Small intestine (tissue), 7 donors: ENCODE measurements at regions not wholly inside any gene's neighbourhood (a gene's known extent, or its start where the extent isn't known, plus 50 kb on each side); places are given as distances from the start of the nearest gene placed in this dataset.

Experiments
- DNase-seq, 2 donors: peaks; one replicate each; pipeline versions ENCODE4 v3.0.0 to v3.0.0-alpha.2; 2013
- FAIRE-seq: peaks from 2 replicates; lab custom pipeline; 2012; peaks lifted over from hg19 to GRCh38; lab: Jason Lieb, UNC
- H3K27ac ChIP-seq, 3 donors: one replicate each; pipeline ENCODE4 v1.5.1; 2013; ENCODE audit warnings: low read length in 2 of 3, mild to moderate bottlenecking in 2 of 3, control low read depth in 1 of 3, inconsistent platforms in 1 of 3, low read depth in 1 of 3, moderate library complexity in 1 of 3
- H3K27me3 ChIP-seq, 3 donors: one replicate each; pipeline ENCODE4 v1.6.1; 2013; ENCODE audit warnings: low read length in 3 of 3, inconsistent platforms in 1 of 3; ENCODE audit not compliant: control insufficient read depth in 3 of 3, insufficient read depth in 3 of 3
- H3K36me3 ChIP-seq, 3 donors: one replicate each; pipeline ENCODE4 v1.6.1; 2013; ENCODE audit warnings: low read length in 3 of 3, inconsistent platforms in 1 of 3, low read depth in 1 of 3, mild to moderate bottlenecking in 1 of 3, moderate library complexity in 1 of 3; ENCODE audit not compliant: control insufficient read depth in 3 of 3, insufficient read depth in 2 of 3
- H3K4me1 ChIP-seq, 3 donors: one replicate each; pipeline ENCODE4 v1.6.1; 2013; ENCODE audit warnings: low read length in 2 of 3, inconsistent platforms in 1 of 3, low read depth in 1 of 3, mild to moderate bottlenecking in 1 of 3, moderate library complexity in 1 of 3; ENCODE audit not compliant: control insufficient read depth in 3 of 3, insufficient read depth in 2 of 3
- H3K4me3 ChIP-seq, 3 donors: one replicate each; pipeline ENCODE4 v1.5.1; 2013; ENCODE audit warnings: low read length in 3 of 3, control low read depth in 1 of 3, inconsistent platforms in 1 of 3, low read depth in 1 of 3, mild to moderate bottlenecking in 1 of 3, moderate library complexity in 1 of 3
- H3K9me3 ChIP-seq, 2 donors: one replicate each; pipeline ENCODE4 v1.6.1; 2013; ENCODE audit warnings: low read depth in 1 of 2, low read length in 1 of 2; ENCODE audit not compliant: control insufficient read depth in 2 of 2, insufficient read depth in 1 of 2
- WGBS, 3 donors: extraction: QIAGEN DNeasy Blood & Tissue Kit; methylation state at CpG; one replicate each; pipeline ENCODE4 v1.1.7; 2013; 5-methylcytosine and 5-hydroxymethylcytosine counted together
- donor health status: healthy with polysubstance abuse.
- donor health status: control.
- donor health status: control.
- donor health status: Bipolar disorder and iron deficiency.
- donor health status: healthy.

- WGBS, 3 donors, result 76 to 88% (median 82%) methylated on average over 9 of the region's 9 CpGs
- no peak for FAIRE-seq
- H3K9me3 ChIP-seq, result no peaks in the 10 kb centered on the region
- no peak for DNase-seq
- no peaks in the 10 kb centered on the region for H3K36me3 ChIP-seq
- H3K27ac ChIP-seq, result no peak overlapping the region
- no peak overlapping the region for H3K4me3 ChIP-seq
- H3K27me3 ChIP-seq, result no peaks in the 10 kb centered on the region
- H3K4me1 ChIP-seq, result no peaks in the 10 kb centered on the region
These were observed 223.7 kb downstream of the MTERF1 start for GRCh38 chr7:91656541-91657482.

GRCh38 chr7:91657483-91658071 is 222.9 kb downstream of the MTERF1 start:
- no peak for DNase-seq
- Histone ChIP-seq H3K27me3 (no peaks in the 10 kb centered on the region), H3K36me3 (no peaks in the 10 kb centered on the region), H3K4me1 (no peaks in the 10 kb centered on the region), H3K27ac (no peak overlapping the region), H3K9me3 (no peaks in the 10 kb centered on the region), H3K4me3 (no peak overlapping the region)
- FAIRE-seq, result no peak
- 61 to 70% (median 67%) methylated on average over 3 of the region's 3 CpGs for WGBS, 3 donors

- WGBS, 3 donors, result 83 to 87% (median 84%) methylated on average over 5 of the region's 5 CpGs
- FAIRE-seq, result no peak
These were observed 221.4 kb downstream of the MTERF1 start for GRCh38 chr7:91659096-91659495.

DNA sequence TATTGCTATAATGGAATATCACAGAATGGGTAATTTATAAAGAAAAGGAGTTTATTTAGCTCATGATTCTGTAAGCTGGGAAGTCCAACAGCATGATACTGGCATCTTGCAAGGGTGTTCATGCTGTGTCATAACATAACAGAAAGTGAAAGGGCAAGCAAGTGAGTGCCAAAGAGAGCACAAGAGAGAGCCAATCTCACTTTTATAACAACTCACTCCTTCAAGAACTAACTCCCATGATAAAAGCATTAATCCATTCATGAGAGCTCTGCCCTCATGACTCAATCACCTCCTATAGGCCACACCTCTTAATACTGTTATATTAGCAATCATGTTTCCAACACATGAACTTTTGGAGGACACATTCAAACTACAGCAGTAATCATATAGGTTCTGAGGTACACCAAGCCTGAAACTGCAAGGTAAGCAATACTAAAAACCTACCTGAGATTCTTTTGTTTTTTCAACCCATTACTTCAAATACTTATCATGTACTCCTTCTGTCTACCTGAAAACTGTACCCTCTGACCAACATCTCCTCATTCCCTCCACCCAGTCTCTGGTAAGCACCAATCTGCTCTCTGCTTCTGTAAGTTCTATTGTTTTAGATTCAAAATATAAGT is 219.7 kb downstream of the MTERF1 start:
- DNase-seq (no peak), FAIRE-seq (no peak)
- no peaks in the 10 kb centered on the region for H3K27me3 ChIP-seq
- no peak overlapping the region for H3K27ac ChIP-seq
- no peak overlapping the region for H3K4me3 ChIP-seq
- H3K4me1 ChIP-seq, result no peaks in the 10 kb centered on the region
- H3K36me3 ChIP-seq, result no peaks in the 10 kb centered on the region
- H3K9me3 ChIP-seq, result no peaks in the 10 kb centered on the region

More at GRCh38 chr7:91659096-91659495, 221.4 kb downstream of the MTERF1 start:
- no peak overlapping the region for H3K27ac ChIP-seq
- no peaks in the 10 kb centered on the region for H3K36me3 ChIP-seq
- DNase-seq, result no peak
- no peaks in the 10 kb centered on the region for H3K27me3 ChIP-seq
- H3K9me3 ChIP-seq, result no peaks in the 10 kb centered on the region
- no peak overlapping the region for H3K4me3 ChIP-seq
- no peaks in the 10 kb centered on the region for H3K4me1 ChIP-seq

GRCh38 chr7:91661727-91662126 is 218.8 kb downstream of the MTERF1 start:
- no peak overlapping the region for H3K27ac ChIP-seq
- no peaks in the 10 kb centered on the region for H3K4me1 ChIP-seq
- no peaks in the 10 kb centered on the region for H3K36me3 ChIP-seq
- FAIRE-seq (no peak), DNase-seq (no peak)
- no peaks in the 10 kb centered on the region for H3K27me3 ChIP-seq
- 84 to 93% (median 90%) methylated on average over 4 of the region's 4 CpGs for WGBS, 3 donors
- no peak overlapping the region for H3K4me3 ChIP-seq
- no peaks in the 10 kb centered on the region for H3K9me3 ChIP-seq

- Histone ChIP-seq H3K4me3 (no peak overlapping the region), H3K27me3 (no peaks in the 10 kb centered on the region), H3K9me3 (no peaks in the 10 kb centered on the region), H3K27ac (no peak overlapping the region), H3K36me3 (no peaks in the 10 kb centered on the region), H3K4me1 (no peaks in the 10 kb centered on the region)
- DNase-seq (peak; percentile 1 to 22), FAIRE-seq (no peak)
These were observed 212.3 kb downstream of the MTERF1 start for GRCh38 chr7:91668217-91668616.

DNA sequence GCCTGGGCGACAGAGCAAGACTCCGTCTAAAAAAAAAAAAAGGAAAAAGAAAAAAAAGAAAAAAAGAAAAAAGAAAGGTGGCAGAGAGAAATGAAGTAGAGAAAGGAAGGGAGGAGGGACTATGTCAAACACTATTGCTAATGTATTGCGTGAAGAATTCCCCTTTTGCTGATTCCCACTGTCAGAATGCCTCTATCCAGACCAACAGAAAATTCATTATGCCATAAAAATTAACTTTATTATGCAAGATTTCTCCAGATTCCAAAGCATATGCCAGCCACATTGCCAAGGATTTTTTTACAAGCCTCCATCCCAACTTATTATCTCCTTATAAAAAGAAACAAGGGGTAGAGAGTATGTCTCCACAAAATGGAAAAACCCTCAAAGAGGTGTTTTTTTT is 209.3 kb downstream of the MTERF1 start:
- FAIRE-seq (no peak), DNase-seq (no peak)
- Histone ChIP-seq H3K4me1 (no peaks in the 10 kb centered on the region), H3K36me3 (no peaks in the 10 kb centered on the region), H3K27ac (no peak overlapping the region), H3K27me3 (no peaks in the 10 kb centered on the region), H3K4me3 (no peak overlapping the region), H3K9me3 (no peaks in the 10 kb centered on the region)
- 91 to 96% (median 93%) methylated on average over 3 of the region's 3 CpGs for WGBS, 3 donors

- no peaks in the 10 kb centered on the region for H3K9me3 ChIP-seq
- H3K36me3 ChIP-seq, result no peaks in the 10 kb centered on the region
- no peaks in the 10 kb centered on the region for H3K4me1 ChIP-seq
- H3K27me3 ChIP-seq, result no peaks in the 10 kb centered on the region
- no peak overlapping the region for H3K4me3 ChIP-seq
- 40 to 60% (median 58%) methylated on average over 4 of the region's 4 CpGs for WGBS, 3 donors
- H3K27ac ChIP-seq, result no peak overlapping the region
- no peak for FAIRE-seq
- no peak for DNase-seq
These were observed 206.0 kb downstream of the MTERF1 start for GRCh38 chr7:91674470-91674869.
